Smooth muscle cell (in vitro differentiated cells): ENCODE measurements at regions not wholly inside any gene's neighbourhood (a gene's known extent, or its start where the extent isn't known, plus 50 kb on each side); places are given as distances from the start of the nearest gene placed in this dataset.
"Not testable (repeated sequence)": the region's sequence is repeated elsewhere in the genome, so short reads cannot be mapped to it uniquely, and the experiment has no call there.

ENCODE experiments used
- DNase-seq: peaks from one replicate; lab custom pipeline; 2025; ENCODE audit not compliant: unreplicated experiment; lab: John Stamatoyannopoulos, UW
- H2AFZ ChIP-seq: fragments of 200-600 bp; sonication (generic); 2 replicates; pipeline ENCODE4 v1.6.0; 2016; ENCODE audit warnings: antibody characterized with exemption, low read depth, mild to moderate bottlenecking
- H3F3A ChIP-seq: fragments of 200-600 bp; sonication (generic); 2 replicates; pipeline ENCODE4 v1.6.0; 2017; ENCODE audit warnings: antibody characterized with exemption, low read depth
- H3K27ac ChIP-seq: fragments of 200-600 bp; sonication (generic); 2 replicates; pipeline ENCODE4 v1.5.1; 2016; ENCODE audit warnings: low read depth, mild to moderate bottlenecking
- H3K27me3 ChIP-seq: fragments of 200-600 bp; sonication (generic); 2 replicates; pipeline ENCODE4 v1.6.1; 2016; ENCODE audit warnings: low read depth, mild to moderate bottlenecking
- H3K36me3 ChIP-seq: fragments of 200-600 bp; sonication (generic); 2 replicates; pipeline ENCODE4 v1.5.1; 2016; ENCODE audit warnings: low read depth
- H3K4me1 ChIP-seq: fragments of 200-600 bp; sonication (generic); 2 replicates; pipeline ENCODE4 v1.5.1; 2016; ENCODE audit warnings: low read depth
- H3K4me2 ChIP-seq: fragments of 200-600 bp; sonication (generic); 2 replicates; pipeline ENCODE4 v1.6.0; 2016; ENCODE audit warnings: mild to moderate bottlenecking
- H3K4me3 ChIP-seq: fragments of 200-600 bp; sonication (generic); 2 replicates; pipeline ENCODE4 v1.5.1; 2016; ENCODE audit warnings: mild to moderate bottlenecking
- H3K79me2 ChIP-seq: fragments of 200-600 bp; sonication (generic); 2 replicates; pipeline ENCODE4 v1.6.0; 2016; ENCODE audit warnings: low read depth, mild to moderate bottlenecking
- H3K9ac ChIP-seq: fragments of 200-600 bp; sonication (generic); 2 replicates; pipeline ENCODE4 v1.6.0; 2016; ENCODE audit warnings: low read depth
- H3K9me3 ChIP-seq: fragments of 200-600 bp; sonication (generic); replicated peaks from 2 replicates; pipeline ENCODE4 v1.5.1; 2016; ENCODE audit warnings: low read depth
- H4K20me1 ChIP-seq: fragments of 200-600 bp; sonication (generic); 2 replicates; pipeline ENCODE4 v1.6.0; 2016; ENCODE audit warnings: low read depth
- CTCF ChIP-seq: fragments of 200-600 bp; sonication (generic); IDR thresholded peaks from 2 replicates; pipeline ENCODE4 v1.5.1; 2017; ENCODE audit warnings: borderline replicate concordance, mild to moderate bottlenecking, antibody characterized with exemption; ENCODE audit not compliant: insufficient read depth, poor library complexity, severe bottlenecking
- WGBS: methylation state at CpG from one replicate; pipeline ENCODE4 v1.1.7; 2016; ENCODE audit warnings: low lambda C conversion rate; 5-methylcytosine and 5-hydroxymethylcytosine counted together

- H4K20me1 ChIP-seq = no peaks in the 10 kb centered on the region
- H3K36me3 ChIP-seq = no peaks in the 10 kb centered on the region
- no peaks in the 10 kb centered on the region for H3K4me1 ChIP-seq
- no peak overlapping the region for H3K4me3 ChIP-seq
- no peak overlapping the region for H3K9ac ChIP-seq
- TF ChIP-seq CTCF = no peak
- no peak for DNase-seq
- 85% methylated on average over 2 of the region's 2 CpGs for WGBS
- no peaks in the 10 kb centered on the region for H3K79me2 ChIP-seq
- no peaks in the 10 kb centered on the region for H3K27me3 ChIP-seq
- H3F3A ChIP-seq = no peaks in the 10 kb centered on the region
- H3K4me2 ChIP-seq = no peak overlapping the region
- no peak overlapping the region for H3K27ac ChIP-seq
- H2AFZ ChIP-seq = no peak overlapping the region
- H3K9me3 ChIP-seq = no peaks in the 10 kb centered on the region
Observed at GRCh38 chr2:126275098-126275497, 380.9 kb upstream of the GYPC start.

GRCh38 chr2:126276268-126276667, 379.7 kb upstream of the GYPC start:
- H3F3A ChIP-seq, H3K79me2 ChIP-seq, DNase-seq, H3K9me3 ChIP-seq, H3K27me3 ChIP-seq, H3K4me3 ChIP-seq, H2AFZ ChIP-seq, H3K36me3 ChIP-seq, H3K4me2 ChIP-seq, H3K27ac ChIP-seq, H4K20me1 ChIP-seq, H3K4me1 ChIP-seq, H3K9ac ChIP-seq: not testable (repeated sequence)

GRCh38 chr2:126288362-126288761, 367.6 kb upstream of the GYPC start:
- Histone ChIP-seq H3K9ac (no peak overlapping the region), H3K4me2 (no peak overlapping the region), H3K27ac (no peak overlapping the region), H3K9me3 (no peaks in the 10 kb centered on the region), H2AFZ (no peak overlapping the region), H3F3A (no peaks in the 10 kb centered on the region), H3K4me1 (no peaks in the 10 kb centered on the region), H3K4me3 (no peak overlapping the region), H3K27me3 (no peaks in the 10 kb centered on the region), H4K20me1 (no peaks in the 10 kb centered on the region), H3K79me2 (no peaks in the 10 kb centered on the region), H3K36me3 (no peaks in the 10 kb centered on the region)
- WGBS = 92% methylated on average over 1 of the region's 1 CpG
- DNase-seq = no peak
- TF ChIP-seq CTCF = no peak

- H3K4me2 ChIP-seq, H3K9me3 ChIP-seq, H3F3A ChIP-seq, H3K4me3 ChIP-seq, H4K20me1 ChIP-seq, H3K27me3 ChIP-seq, H3K4me1 ChIP-seq, H3K36me3 ChIP-seq, H3K9ac ChIP-seq, H3K27ac ChIP-seq, DNase-seq, H2AFZ ChIP-seq, H3K79me2 ChIP-seq: not testable (repeated sequence)
- WGBS = 82% methylated on average over 1 of the region's 1 CpG
Observed at GRCh38 chr2:126293962-126294361, 362.0 kb upstream of the GYPC start.

GRCh38 chr2:126299469-126299976, 356.4 kb upstream of the GYPC start:
- H3K4me1 ChIP-seq = no peaks in the 10 kb centered on the region
- H3K4me2 ChIP-seq = no peak overlapping the region
- 96% methylated on average over 2 of the region's 2 CpGs for WGBS
- no peak for DNase-seq
- no peak overlapping the region for H2AFZ ChIP-seq
- H4K20me1 ChIP-seq = no peaks in the 10 kb centered on the region
- no peak overlapping the region for H3K27ac ChIP-seq
- no peaks in the 10 kb centered on the region for H3K9me3 ChIP-seq
- H3K4me3 ChIP-seq = no peak overlapping the region
- peaks cover 5% of the 10 kb centered on the region for H3F3A ChIP-seq
- no peaks in the 10 kb centered on the region for H3K27me3 ChIP-seq
- TF ChIP-seq CTCF = no peak
- H3K36me3 ChIP-seq = no peaks in the 10 kb centered on the region
- H3K9ac ChIP-seq = no peak overlapping the region
- H3K79me2 ChIP-seq = no peaks in the 10 kb centered on the region
